ENCODE measurements at regions not wholly inside any gene's neighbourhood (a gene's known extent, or its start where the extent isn't known, plus 50 kb on each side); places are given as distances from the start of the nearest gene placed in this dataset.
A peak's percentile ranks its signal among the peaks of the same experiment; 100 is the strongest.
"Not testable (repeated sequence)": the region's sequence is repeated elsewhere in the genome, so short reads cannot be mapped to it uniquely, and the experiment has no call there.

DNA sequence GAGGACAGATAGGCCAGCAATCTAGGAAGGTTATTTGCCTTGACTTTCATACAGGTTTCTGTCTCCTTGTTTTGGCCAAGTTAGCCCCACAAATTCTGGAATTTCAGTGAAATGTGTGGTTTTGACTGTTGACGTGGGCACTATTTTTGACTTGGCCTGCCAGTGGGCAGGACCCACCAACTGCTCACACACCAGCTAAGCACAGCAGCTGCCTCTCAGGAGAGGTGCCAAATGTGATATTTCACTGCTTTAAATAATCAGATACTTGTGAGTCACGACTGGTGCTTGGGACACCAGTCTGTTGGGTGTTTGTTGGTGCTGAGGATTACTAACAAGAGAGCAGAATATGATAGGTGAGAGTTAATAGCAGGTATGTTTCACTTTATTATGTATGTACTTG is 409.7 kb upstream of the MTPN start:
- H3K4me3 ChIP-seq (ENCODE audit: low read length): no peak overlapping the region
- TF ChIP-seq ZNF274 (IDR thresholded peaks at IDR 0.05; ENCODE audit: low read depth, low read length): no peak

DNA sequence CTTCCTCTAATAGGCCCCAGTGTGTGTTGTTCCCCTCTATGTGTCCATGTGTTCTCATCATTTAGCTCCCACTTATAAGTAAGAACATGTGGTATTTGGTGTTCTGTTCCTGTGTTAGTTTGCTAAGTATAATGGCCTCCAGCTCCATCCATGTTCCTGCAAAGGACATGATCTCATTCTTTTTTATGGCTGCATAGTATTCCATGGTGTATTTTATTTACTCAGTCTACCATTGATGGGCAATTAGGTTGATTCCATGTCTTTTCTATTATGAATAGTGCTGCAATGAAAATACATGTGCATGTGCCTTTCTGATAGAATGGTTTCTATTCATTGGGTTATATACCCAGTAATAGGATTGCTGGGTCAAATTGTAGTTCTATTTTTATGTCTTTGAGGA is 394.2 kb upstream of the MTPN start:
- not testable (repeated sequence) for H3K4me3 ChIP-seq (ENCODE audit: low read length)

DNA sequence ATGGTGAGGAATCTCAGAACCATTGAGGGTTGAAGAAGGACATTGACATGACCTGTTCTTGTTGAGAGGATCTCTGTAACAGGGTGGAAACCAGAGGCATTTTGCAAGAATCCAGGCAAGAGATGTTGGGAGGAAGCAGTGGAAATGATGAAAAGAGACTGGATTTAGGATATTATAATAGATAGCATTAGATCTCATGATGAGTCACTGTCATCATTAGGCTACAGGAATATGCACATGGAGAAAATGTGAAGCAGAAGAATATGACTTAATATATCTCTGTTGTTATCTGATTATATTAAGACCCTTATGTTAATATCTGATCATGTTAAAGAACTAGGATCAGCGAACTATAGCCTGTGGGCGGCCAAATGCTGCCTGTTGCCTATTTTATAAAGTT is 393.0 kb upstream of the MTPN start:
- H3K4me3 ChIP-seq (ENCODE audit: low read length): no peak overlapping the region
- no peak for TF ChIP-seq ZNF274 (IDR thresholded peaks at IDR 0.05; ENCODE audit: low read depth, low read length)

DNA sequence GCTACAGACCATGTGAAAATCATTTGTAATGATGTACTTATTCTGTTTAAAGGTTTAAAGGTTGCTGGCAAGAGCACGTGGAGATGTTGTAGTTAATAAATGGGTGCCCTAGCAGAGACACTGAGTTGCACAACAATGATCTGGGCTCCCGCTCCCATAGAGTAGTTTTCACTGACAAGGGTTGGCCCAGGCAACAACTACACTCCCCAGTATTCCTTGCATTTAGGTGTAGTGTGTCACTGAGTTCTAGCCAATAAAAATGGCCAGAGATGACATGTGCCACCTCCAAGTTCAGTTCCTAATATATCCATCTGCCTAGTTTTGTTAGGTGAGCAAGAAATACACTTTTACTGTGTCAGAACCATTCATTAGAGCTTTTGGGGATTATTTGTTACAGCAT is 392.1 kb upstream of the MTPN start:
- H3K4me3 ChIP-seq (ENCODE audit: low read length): no peak overlapping the region
- no peak for TF ChIP-seq ZNF274 (IDR thresholded peaks at IDR 0.05; ENCODE audit: low read depth, low read length)

DNA sequence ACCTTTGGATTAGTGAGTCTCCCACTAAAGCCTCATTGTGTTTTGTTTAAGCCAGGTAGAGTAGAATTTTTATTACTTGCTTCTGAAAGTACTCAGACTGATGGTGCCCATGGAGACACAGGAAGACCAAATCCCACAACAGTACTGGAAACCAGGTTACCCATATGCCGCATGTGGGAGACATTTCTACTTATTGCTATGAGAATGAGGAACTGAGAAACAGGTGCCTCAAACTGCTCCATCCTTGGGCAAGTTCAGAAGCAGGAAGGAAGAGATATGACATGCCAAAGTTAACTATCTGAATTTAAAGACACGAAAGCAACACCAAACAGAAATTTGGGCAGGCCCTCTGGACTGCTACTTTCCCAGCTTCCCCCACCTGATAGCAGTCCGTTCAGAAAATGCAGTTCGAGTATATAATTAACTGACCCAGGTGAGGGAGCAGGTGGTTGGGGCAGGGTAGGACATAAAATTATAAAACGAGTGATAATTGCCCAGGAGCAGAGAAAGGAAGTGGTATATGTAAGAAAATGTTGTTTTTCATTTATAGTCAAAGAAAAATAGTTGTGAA is 382.3 kb upstream of the MTPN start:
- no peak for TF ChIP-seq ZNF274 (IDR thresholded peaks at IDR 0.05; ENCODE audit: low read depth, low read length)
- peak overlapping the region; percentile 31; the same call in 1 of the 2 replicates for H3K4me3 ChIP-seq (ENCODE audit: low read length)

GRCh38 chr7:136353287-136353686 is 376.1 kb upstream of the MTPN start:
- no peak overlapping the region for H3K4me3 ChIP-seq (ENCODE audit: low read length)
- TF ChIP-seq ZNF274 (IDR thresholded peaks at IDR 0.05; ENCODE audit: low read depth, low read length): no peak

DNA sequence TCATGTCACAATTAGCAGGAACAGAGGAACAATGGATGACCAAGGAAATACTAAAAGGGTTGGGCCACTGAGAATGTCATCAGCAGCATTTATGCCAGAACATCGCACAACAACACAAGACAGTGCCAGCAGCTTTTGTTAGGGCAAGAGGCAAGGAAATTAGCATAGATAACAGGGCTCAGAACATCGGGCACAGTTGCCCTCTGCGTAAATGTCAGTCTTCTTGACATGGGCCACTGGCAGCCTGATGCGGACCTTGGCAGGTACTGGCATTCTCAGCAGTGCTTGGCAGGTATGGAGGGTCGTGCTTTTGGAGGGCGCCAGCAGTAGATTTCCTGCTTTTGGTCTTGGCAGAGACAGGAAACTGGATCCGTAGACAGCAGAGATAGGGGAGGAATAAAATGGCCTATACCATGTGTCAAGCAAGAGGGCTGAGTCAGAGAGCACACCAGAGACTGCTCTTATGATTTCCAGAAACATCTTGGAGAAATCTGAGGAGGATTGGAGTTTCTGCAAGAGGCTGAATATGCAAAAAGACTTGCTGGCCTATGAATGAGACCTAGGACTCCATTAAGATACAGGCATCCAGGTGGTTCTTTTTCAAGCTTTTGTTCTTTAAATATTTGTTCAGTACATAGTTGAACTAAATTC is 371.5 kb upstream of the MTPN start:
- no peak overlapping the region for H3K4me3 ChIP-seq (ENCODE audit: low read length)
- TF ChIP-seq ZNF274 (IDR thresholded peaks at IDR 0.05; ENCODE audit: low read depth, low read length): no peak

GRCh38 chr7:136348142-136348541 is 371.0 kb upstream of the MTPN start:
- TF ChIP-seq ZNF274 (IDR thresholded peaks at IDR 0.05; ENCODE audit: low read depth, low read length): no peak
- no peak overlapping the region for H3K4me3 ChIP-seq (ENCODE audit: low read length)

DNA sequence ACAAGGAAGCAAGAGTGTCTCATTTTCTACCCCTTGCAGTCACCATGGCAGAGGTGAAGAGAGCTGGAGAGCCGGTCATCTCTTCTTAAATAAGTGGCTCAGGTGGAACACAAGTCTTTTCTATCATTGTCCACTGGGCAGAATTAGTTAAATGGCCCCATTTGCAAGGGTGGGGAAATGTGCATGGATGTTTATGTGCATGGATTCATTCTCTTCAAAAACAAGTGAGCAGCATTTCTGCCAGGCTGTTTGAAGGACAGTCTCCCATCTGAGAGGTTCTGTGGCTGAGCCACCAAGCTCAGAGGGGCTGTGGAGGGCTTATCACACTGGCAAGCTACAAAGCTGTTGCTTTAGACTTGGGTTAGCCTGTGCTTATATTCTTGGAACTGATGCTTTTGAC is 370.3 kb upstream of the MTPN start:
- H3K4me3 ChIP-seq (ENCODE audit: low read length): no peak overlapping the region
- TF ChIP-seq ZNF274 (IDR thresholded peaks at IDR 0.05; ENCODE audit: low read depth, low read length): no peak

DNA sequence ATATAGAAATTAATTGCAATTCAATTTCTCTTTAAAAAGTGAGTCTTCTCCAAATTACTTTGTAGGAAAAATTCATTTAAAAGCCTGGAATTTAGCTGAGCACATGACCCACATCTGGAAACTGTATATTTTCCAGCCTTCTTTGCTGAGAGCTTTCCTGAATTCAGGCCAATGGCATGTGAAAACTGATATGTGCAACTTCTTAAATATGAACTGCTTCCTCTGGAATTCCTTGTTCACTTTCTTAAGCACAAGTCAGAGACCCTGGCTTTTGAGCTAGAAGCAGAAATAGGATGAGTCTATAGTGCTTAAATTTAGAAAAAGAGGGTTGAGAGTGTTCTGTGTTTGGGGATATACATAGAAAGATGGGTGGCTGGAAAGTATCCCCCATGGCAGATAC is 365.1 kb upstream of the MTPN start:
- TF ChIP-seq ZNF274 (IDR thresholded peaks at IDR 0.05; ENCODE audit: low read depth, low read length): no peak
- H3K4me3 ChIP-seq (ENCODE audit: low read length): no peak overlapping the region

- no peak for TF ChIP-seq ZNF274 (IDR thresholded peaks at IDR 0.05; ENCODE audit: low read depth, low read length)
- no peak overlapping the region for H3K4me3 ChIP-seq (ENCODE audit: low read length)
These were observed 362.3 kb upstream of the MTPN start for GRCh38 chr7:136339464-136339863.

DNA sequence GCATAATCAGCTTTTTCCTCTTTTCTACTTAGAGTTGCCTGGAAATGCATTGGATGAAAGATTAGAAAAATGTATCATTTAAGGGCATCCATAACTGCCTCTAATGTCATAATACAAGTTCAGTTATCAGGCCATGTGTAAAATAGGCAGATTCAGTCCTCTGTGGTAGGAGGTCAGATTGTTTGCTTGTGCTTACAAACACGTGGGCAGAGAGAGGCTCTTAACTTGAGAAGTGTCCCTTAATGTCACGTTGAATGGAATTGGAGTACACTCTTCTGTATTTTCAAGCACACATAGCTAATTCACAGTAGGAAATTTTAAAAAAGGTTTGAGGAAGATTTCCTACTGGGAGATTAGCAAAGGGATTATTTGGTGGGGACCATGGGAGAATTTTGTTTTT is 359.8 kb upstream of the MTPN start:
- H3K4me3 ChIP-seq (ENCODE audit: low read length): no peak overlapping the region
- no peak for TF ChIP-seq ZNF274 (IDR thresholded peaks at IDR 0.05; ENCODE audit: low read depth, low read length)

DNA sequence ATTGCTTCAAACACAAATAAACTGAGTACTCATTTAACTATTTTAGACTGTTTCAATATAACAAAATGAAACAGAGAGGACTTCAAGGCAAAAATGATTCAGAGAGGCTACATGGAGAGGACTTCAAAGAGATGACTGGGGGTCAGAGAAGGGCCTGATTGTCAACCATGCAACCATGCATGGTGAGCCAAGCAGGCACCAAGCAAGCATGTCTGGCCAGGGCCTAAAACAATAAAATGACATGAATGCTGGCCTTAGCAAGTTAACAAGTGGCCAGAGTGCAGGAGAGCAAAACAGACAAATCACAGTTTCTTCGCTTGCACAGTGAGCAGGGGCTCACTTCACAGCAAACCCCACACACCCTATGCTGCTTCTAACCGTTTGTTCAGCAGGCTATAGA is 356.5 kb upstream of the MTPN start:
- no peak overlapping the region for H3K4me3 ChIP-seq (ENCODE audit: low read length)
- TF ChIP-seq ZNF274 (IDR thresholded peaks at IDR 0.05; ENCODE audit: low read depth, low read length): no peak

- TF ChIP-seq ZNF274 (IDR thresholded peaks at IDR 0.05; ENCODE audit: low read depth, low read length): no peak
These were observed 349.0 kb upstream of the MTPN start for GRCh38 chr7:136326045-136326609.

DNA sequence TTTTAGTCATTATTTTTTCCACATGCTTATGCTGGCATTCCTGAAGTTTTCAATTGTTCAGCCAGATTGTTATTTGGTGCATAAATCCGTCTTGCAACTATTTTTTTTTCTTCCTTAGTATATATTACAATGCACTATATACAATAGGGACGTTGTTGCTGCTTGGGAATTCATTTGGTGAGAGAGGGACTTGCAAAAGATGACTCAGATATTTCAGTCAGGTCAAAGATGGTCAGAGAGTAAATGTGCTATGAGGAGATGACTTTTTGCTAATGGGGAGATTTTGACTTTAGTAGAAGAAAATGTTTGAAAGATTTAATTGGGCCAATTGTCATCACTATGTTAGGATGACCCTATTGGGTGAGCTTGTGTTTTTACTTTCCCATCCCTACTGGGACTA is 348.4 kb upstream of the MTPN start:
- no peak for TF ChIP-seq ZNF274 (IDR thresholded peaks at IDR 0.05; ENCODE audit: low read depth, low read length)

More at GRCh38 chr7:136326045-136326609, 349.0 kb upstream of the MTPN start:
- H3K4me3 ChIP-seq (ENCODE audit: low read length): no peak overlapping the region

GRCh38 chr7:136325027-136325426 is 347.9 kb upstream of the MTPN start:
- H3K4me3 ChIP-seq (ENCODE audit: low read length): no peak overlapping the region
- TF ChIP-seq ZNF274 (IDR thresholded peaks at IDR 0.05; ENCODE audit: low read depth, low read length): no peak

More for the DNA sequence above, 348.4 kb upstream of the MTPN start:
- H3K4me3 ChIP-seq (ENCODE audit: low read length): no peak overlapping the region
